ENCODE measurements at regions not wholly inside any gene's neighbourhood (a gene's known extent, or its start where the extent isn't known, plus 50 kb on each side); places are given as distances from the start of the nearest gene placed in this dataset.
"Not testable (repeated sequence)": the region's sequence is repeated elsewhere in the genome, so short reads cannot be mapped to it uniquely, and the experiment has no call there.

DNA sequence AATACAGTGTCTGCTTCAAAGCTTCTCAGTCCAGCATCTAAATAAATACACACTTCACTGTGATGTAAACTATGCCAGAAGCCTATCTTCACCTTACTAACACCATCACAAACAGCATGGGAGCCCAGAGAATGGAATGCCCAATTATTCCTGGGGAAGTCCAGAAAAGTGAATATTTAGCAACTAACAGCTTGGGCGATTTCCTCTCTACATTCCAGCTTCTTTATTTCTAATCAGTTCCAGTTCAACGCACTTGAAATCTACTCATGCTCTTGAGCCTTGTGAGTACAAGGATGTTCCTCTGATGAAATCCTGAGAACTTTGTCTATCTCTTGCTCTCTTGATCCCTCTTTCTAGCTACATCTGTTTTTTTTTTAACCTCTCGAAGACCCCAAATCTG is 100.4 kb upstream of the C9orf72 start:
- no peak for DNase-seq

GRCh38 chr9:27675354-27675753 is 102.1 kb upstream of the C9orf72 start:
- no peak for DNase-seq

DNA sequence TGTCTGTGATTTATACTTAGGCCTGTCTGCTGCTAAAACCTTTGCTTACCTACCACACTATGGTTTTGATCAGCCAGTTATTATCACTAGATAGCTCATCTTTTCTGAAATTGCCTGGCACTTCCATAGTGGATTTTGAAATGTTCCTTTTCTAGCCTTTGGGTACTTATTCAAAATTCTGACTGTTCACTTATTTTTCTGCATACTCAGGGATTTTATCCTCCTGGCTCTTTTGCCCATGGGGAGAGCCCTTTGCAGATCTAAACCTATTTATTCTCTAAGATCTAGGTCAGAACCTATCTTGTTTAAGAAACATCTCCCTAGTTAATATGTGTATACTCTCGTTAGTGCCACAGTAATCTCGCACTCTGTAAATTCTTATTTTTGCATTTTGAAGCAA is 103.5 kb upstream of the C9orf72 start:
- no peak for DNase-seq

DNA sequence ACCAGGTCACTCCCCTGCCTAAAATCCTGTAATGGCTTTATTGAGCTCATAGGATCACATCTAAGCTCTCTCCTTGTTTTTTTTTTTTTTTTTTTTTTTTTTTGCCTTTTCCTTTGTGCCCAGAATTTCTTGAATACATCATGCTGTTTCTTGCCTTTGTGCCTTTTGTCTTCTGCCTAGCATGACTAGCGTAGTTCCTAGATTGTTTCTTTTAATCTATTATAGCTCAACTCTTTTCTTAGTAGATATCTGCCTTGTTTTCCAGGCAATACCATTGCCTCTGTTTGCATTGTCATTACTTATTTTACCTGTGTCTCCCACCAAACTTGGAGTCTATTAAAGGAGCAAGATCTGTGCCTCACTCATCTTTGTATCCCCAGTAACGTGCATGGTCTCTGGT is 106.1 kb upstream of the C9orf72 start:
- DNase-seq: no peak

DNA sequence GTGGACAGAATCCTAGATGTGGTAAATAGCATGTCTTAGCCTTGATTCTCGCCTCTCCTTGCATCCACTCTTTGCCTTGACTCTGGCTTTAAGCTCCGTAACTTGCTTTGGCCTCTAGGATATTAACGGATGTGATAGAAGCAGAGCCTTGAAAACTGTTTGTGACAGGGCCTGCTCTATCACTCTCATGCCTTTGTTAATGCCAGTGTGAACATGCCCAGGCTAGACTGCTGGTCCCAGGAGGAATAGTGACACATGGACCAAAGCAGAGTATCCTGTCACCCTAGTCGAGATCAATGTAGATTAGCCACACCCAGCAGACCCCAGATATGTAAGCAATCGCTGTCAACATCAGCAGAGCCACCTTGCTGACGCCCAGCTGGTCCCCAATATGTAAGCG is 109.9 kb upstream of the C9orf72 start:
- DNase-seq: no peak

- no peak for DNase-seq
These were observed 115.7 kb upstream of the C9orf72 start for GRCh38 chr9:27688954-27689353.

GRCh38 chr9:27690816-27691215 is 117.5 kb upstream of the C9orf72 start:
- not testable (repeated sequence) for DNase-seq

- no peak for DNase-seq
These were observed 126.3 kb upstream of the C9orf72 start for GRCh38 chr9:27699621-27700020.

DNA sequence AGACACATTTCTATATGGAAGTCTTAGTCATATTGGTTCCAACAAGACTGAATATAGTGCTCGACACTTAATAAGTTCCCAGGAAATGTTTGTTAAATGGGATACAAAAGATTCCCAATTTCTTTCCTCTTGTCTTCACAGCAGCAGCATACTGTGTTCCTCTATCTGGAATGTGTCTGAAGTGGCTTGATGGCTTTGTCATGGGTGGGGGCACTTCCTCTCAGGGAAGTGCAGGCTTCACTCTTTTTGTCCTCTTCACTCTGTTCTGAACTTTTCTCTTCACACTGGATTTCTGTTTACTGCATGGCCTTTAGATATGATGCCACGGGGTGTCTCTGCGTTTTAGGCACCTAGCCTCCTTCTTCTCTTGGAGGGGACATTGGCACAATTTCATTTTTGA is 127.7 kb upstream of the C9orf72 start:
- DNase-seq: no peak

- DNase-seq: peak; percentile 67
These were observed 128.3 kb upstream of the C9orf72 start for GRCh38 chr9:27701587-27701986.

GRCh38 chr9:27703216-27703980 is 130.1 kb upstream of the C9orf72 start:
- DNase-seq: no peak

DNA sequence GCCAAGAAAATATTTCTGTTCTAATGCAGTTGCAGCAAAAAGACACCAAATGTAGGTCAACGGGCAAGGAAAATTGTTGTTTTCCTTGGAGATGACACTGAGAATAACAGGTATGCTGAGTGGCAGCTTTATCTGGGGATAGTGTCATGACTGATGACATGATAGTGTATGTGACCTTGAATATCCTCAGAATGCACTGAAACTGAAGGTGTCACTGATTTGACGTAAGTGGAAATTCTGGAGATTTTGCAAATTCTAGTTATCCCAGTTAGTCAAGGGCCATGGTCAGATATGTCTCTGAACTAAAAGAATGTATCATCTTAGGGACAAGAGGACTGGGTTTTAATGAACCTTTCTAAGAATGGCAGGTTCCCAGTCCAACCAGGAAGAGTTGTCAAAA is 138.0 kb upstream of the C9orf72 start:
- DNase-seq: no peak

DNA sequence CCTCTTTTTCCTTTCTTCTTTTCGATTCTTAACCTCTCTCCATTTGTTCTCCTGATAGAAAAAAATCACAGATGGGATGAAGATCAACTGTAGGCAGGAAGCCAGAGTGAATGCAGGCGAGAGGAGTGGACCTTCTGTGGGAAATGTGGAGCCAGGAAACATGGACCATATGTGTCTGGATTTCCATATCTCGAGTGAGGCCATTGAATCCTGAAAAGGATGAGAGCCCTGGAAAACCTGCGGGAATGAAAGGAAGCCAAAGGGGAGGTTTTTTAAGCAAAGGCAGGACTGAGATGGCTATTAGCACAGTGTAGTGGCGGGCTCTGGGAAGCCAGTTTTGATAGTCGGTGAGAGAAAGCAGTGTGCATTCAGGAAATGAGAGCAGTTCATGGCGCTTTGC is 139.5 kb upstream of the C9orf72 start:
- no peak for DNase-seq

- DNase-seq: no peak
These were observed 141.1 kb upstream of the C9orf72 start for GRCh38 chr9:27714388-27714787.

- DNase-seq: no peak
These were observed 142.4 kb upstream of the C9orf72 start for GRCh38 chr9:27715651-27716050.

- no peak for DNase-seq
These were observed 144.7 kb upstream of the C9orf72 start for GRCh38 chr9:27717991-27718390.

GRCh38 chr9:27719711-27720110 is 146.4 kb upstream of the C9orf72 start:
- DNase-seq: no peak

- no peak for DNase-seq
These were observed 149.6 kb upstream of the C9orf72 start for GRCh38 chr9:27722866-27723265.

DNA sequence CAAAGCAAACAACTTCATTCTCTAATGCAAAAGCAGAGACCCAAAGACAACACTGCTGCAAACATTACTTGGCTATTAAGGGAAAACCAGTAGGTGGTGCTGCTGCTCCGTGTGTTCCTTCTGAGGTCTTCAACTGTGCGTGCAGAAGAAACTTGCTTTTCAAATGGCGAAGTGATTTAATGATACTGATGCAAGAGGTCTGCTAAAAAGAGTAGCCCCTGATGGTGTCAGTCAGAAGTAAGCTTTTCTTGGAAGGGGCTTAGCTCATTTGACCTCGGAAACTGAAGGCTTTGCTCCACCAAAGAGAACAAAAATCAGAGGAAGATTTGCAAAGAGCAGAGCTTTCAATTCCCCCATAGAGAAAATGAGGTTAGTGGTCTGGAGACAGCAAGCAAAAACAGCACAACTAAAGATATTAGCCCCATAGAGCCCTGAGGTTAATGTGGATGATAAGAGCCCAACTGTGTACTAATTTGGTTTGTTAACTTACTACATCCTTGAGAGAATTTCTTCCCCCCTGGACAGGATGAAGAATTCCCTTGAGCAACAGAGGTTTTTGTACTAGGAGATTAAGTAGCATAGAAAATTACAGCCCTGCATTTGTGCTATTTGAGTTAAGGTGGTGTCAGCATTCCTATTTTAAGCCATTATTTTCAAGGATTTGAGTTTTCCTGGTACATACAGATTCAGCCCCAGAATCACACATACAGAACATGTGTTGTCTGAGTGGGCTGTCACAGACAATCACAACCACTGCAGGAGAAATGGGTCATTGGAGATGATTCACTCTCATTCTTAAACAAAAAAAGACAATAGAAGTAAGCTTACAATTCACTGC is 153.2 kb upstream of the C9orf72 start:
- DNase-seq: peak; percentile 83

DNA sequence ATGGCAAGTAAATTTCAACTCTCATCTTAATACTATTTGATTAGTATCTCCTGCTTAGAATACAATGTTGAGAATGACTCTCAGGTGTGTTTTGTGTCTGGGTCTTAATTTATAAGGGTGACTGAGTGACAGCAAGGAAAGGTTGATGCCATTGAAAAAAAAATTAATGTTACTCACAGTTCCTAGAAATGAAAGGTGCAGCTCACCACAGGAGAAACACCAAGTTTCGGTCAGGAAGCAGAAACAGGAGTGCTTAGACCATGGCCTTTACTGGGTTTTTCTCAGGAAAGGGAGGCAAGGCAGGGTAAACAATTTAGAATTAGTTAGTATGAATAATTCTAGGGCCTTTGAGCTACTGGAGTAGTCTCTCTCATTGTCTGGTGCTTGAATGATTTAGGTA is 159.2 kb upstream of the C9orf72 start:
- no peak for DNase-seq

- DNase-seq: no peak
These were observed 170.2 kb upstream of the C9orf72 start for GRCh38 chr9:27743490-27743889.

GRCh38 chr9:27747450-27747849 is 174.2 kb upstream of the C9orf72 start:
- DNase-seq: no peak

- no peak for DNase-seq
These were observed 176.6 kb upstream of the C9orf72 start for GRCh38 chr9:27749838-27750237.

GRCh38 chr9:27750566-27750965 is 177.3 kb upstream of the C9orf72 start:
- DNase-seq: no peak
